ENCODE measurements at regions not wholly inside any gene's neighbourhood (a gene's known extent, or its start where the extent isn't known, plus 50 kb on each side); places are given as distances from the start of the nearest gene placed in this dataset.

DNA sequence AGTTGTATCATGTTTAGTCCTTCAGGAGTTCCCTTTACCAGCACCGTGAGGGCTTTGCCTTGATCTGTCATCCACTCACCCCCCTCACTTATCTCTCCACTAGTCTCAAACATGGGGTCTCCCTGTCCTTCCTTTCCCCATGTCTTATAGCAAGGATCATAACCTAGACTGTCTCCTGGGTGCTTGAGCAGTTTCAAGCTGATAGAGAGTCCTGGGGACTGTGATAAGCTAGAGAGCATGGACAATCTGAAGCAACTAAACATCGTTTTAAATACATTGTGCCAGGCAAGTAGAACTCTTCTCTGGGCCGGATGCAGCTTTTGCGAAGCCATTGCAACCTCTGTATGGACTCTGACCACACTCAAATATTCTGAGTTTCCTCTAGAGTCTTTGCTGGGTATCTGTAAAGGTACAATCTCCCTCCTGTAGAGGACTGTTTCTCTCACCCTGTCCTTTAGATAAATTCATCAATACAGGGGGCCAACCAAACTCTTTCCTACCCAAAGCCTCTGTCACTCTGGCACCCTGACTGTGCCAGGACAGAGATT lies 684.6 kb upstream of the NR2F2 start:
- TF ChIP-seq REST (IDR thresholded peaks at IDR 0.05; ENCODE audit: insufficient read depth in 1 of 2, low read depth in 2 of 2, low read length in 2 of 2) (no peak), TAF1 (IDR thresholded peaks at IDR 0.05; ENCODE audit: borderline replicate concordance, insufficient read depth, low read length) (no peak), SIN3A (IDR thresholded peaks at IDR 0.05; ENCODE audit: borderline replicate concordance, insufficient read depth, low read length) (no peak), POLR2AphosphoS5 (IDR thresholded peaks at IDR 0.05; ENCODE audit: low read depth, low read length) (no peak), FOXP2 (optimal IDR thresholded peaks at IDR 0.05; ENCODE audit: borderline replicate concordance, extremely low read depth, extremely low read length, insufficient read depth) (no peak)

Data from PFSK-1 (cell line).